ENCODE measurements at regions not wholly inside any gene's neighbourhood (a gene's known extent, or its start where the extent isn't known, plus 50 kb on each side); places are given as distances from the start of the nearest gene placed in this dataset.
"Not testable (repeated sequence)": the region's sequence is repeated elsewhere in the genome, so short reads cannot be mapped to it uniquely, and the experiment has no call there.

- not testable (repeated sequence) for H3K9me3 ChIP-seq (ENCODE audit: insufficient read depth, low read depth, low read length); H3K27ac ChIP-seq (ENCODE audit: low read depth, low read length); H3K79me1 ChIP-seq (ENCODE audit: low read length); H3K14ac ChIP-seq (ENCODE audit: low read length); H2BK5ac ChIP-seq (ENCODE audit: low read depth, low read length, poor library complexity); H3K18ac ChIP-seq (ENCODE audit: low read length); H3K9ac ChIP-seq (ENCODE audit: low read length); H4K12ac ChIP-seq (ENCODE audit: low read depth, low read length); H2AFZ ChIP-seq (ENCODE audit: insufficient read depth, low read length, poor library complexity); H3K4me3 ChIP-seq (ENCODE audit: low read depth, low read length); H4K8ac ChIP-seq (ENCODE audit: low read depth, low read length); H4K91ac ChIP-seq (ENCODE audit: low read depth, low read length); H3K4me1 ChIP-seq (ENCODE audit: control insufficient read depth in 1 of 2, insufficient read depth in 2 of 2, low read length in 2 of 2); H2AK5ac ChIP-seq (ENCODE audit: low read length); H3K79me2 ChIP-seq (ENCODE audit: control insufficient read depth, insufficient read depth, low read length, poor library complexity); H3K27me3 ChIP-seq (ENCODE audit: insufficient read depth, low read length); H2BK120ac ChIP-seq (ENCODE audit: insufficient read depth, low read length, poor library complexity); H3K23ac ChIP-seq (ENCODE audit: low read length); DNase-seq; H3K36me3 ChIP-seq (ENCODE audit: control insufficient read depth in 1 of 2, insufficient read depth in 2 of 2, low read length in 2 of 2); H2BK12ac ChIP-seq (ENCODE audit: low read length); H3K4ac ChIP-seq (ENCODE audit: low read depth, low read length); H3K4me2 ChIP-seq (ENCODE audit: low read length)
- no CpG with 5 or more reads among the region's 2 CpGs for WGBS (ENCODE audit: extremely low coverage, insufficient coverage, insufficient read length)
Observed at GRCh38 chr2:149759382-149759781, 171.8 kb upstream of the MMADHC start.

DNA sequence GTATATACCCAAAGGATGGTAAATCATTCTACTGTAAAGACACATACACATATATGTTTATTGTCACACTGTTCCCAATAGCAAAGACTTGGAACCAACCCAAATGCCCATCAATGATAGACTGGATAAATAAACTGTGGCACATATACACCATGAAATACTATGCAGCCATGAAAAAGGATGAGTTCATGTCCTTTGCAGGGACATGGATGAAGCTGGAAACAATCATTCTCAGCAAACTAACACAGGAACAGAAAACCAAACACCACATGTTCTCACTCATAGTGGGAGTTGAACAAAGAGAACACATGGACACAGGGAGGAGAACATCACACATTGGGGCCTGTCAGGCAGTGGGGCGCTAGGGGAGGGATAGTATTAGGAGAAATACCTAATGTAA lies 167.1 kb upstream of the MMADHC start:
- H3K4me1 ChIP-seq (ENCODE audit: control insufficient read depth in 1 of 2, insufficient read depth in 2 of 2, low read length in 2 of 2); H3K79me1 ChIP-seq (ENCODE audit: low read length); H3K79me2 ChIP-seq (ENCODE audit: control insufficient read depth, insufficient read depth, low read length, poor library complexity); H3K4ac ChIP-seq (ENCODE audit: low read depth, low read length); H3K4me3 ChIP-seq (ENCODE audit: low read depth, low read length); H3K4me2 ChIP-seq (ENCODE audit: low read length); H3K36me3 ChIP-seq (ENCODE audit: control insufficient read depth in 1 of 2, insufficient read depth in 2 of 2, low read length in 2 of 2); H4K12ac ChIP-seq (ENCODE audit: low read depth, low read length); H3K14ac ChIP-seq (ENCODE audit: low read length); H3K9me3 ChIP-seq (ENCODE audit: insufficient read depth, low read depth, low read length); H3K27me3 ChIP-seq (ENCODE audit: insufficient read depth, low read length); H3K27ac ChIP-seq (ENCODE audit: low read depth, low read length); H2AFZ ChIP-seq (ENCODE audit: insufficient read depth, low read length, poor library complexity); H3K9ac ChIP-seq (ENCODE audit: low read length); H2BK120ac ChIP-seq (ENCODE audit: insufficient read depth, low read length, poor library complexity); H4K8ac ChIP-seq (ENCODE audit: low read depth, low read length); H2AK5ac ChIP-seq (ENCODE audit: low read length); DNase-seq; H4K91ac ChIP-seq (ENCODE audit: low read depth, low read length); H2BK12ac ChIP-seq (ENCODE audit: low read length); H3K23ac ChIP-seq (ENCODE audit: low read length); H3K18ac ChIP-seq (ENCODE audit: low read length); H2BK5ac ChIP-seq (ENCODE audit: low read depth, low read length, poor library complexity): not testable (repeated sequence)
- no CpG with 5 or more reads among the region's 1 CpG for WGBS (ENCODE audit: extremely low coverage, insufficient coverage, insufficient read length)

DNA sequence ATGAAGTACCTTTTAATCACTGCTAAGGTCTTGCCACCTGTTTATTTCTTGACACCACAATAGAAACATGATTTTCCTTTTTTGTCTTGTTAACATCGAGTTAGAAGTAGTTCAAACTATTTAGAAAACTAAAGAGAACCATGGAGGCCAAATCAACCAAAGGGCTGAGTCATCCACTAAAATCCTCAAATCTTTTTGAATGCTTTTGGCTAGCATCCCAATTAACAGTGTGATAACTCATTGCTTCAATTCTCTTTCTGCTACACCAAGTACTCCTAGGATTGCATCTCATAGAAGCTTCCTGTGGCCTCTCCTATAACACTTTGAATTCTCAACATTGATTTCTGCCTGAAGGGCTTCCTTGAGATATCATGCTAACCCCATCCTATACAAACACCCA lies 159.9 kb upstream of the MMADHC start:
- no peak for DNase-seq
- Histone ChIP-seq H2BK5ac (ENCODE audit: low read depth, low read length, poor library complexity) (no peak overlapping the region), H3K4me3 (ENCODE audit: low read depth, low read length) (no peak overlapping the region), H3K4me1 (ENCODE audit: control insufficient read depth in 1 of 2, insufficient read depth in 2 of 2, low read length in 2 of 2) (peaks cover 0 to 2% of the 10 kb centered on the region in 2 experiments), H3K18ac (ENCODE audit: low read length) (no peak overlapping the region), H3K23ac (ENCODE audit: low read length) (no peak overlapping the region), H4K12ac (ENCODE audit: low read depth, low read length) (no peak overlapping the region), H3K9me3 (ENCODE audit: insufficient read depth, low read depth, low read length) (no peaks in the 10 kb centered on the region), H3K27ac (ENCODE audit: low read depth, low read length) (no peak overlapping the region), H3K4me2 (ENCODE audit: low read length) (no peak overlapping the region), H2BK120ac (ENCODE audit: insufficient read depth, low read length, poor library complexity) (no peak overlapping the region), H3K4ac (ENCODE audit: low read depth, low read length) (no peak overlapping the region), H3K9ac (ENCODE audit: low read length) (no peak overlapping the region), H2BK12ac (ENCODE audit: low read length) (no peak overlapping the region), H2AK5ac (ENCODE audit: low read length) (no peak overlapping the region), H4K8ac (ENCODE audit: low read depth, low read length) (no peak overlapping the region), H4K91ac (ENCODE audit: low read depth, low read length) (no peak overlapping the region), H3K27me3 (ENCODE audit: insufficient read depth, low read length) (no peaks in the 10 kb centered on the region), H3K79me2 (ENCODE audit: control insufficient read depth, insufficient read depth, low read length, poor library complexity) (no peaks in the 10 kb centered on the region), H3K36me3 (ENCODE audit: control insufficient read depth in 1 of 2, insufficient read depth in 2 of 2, low read length in 2 of 2) (no peaks in the 10 kb centered on the region), H3K79me1 (ENCODE audit: low read length) (no peaks in the 10 kb centered on the region), H3K14ac (ENCODE audit: low read length) (no peak overlapping the region), H2AFZ (ENCODE audit: insufficient read depth, low read length, poor library complexity) (no peak overlapping the region)
- WGBS (ENCODE audit: extremely low coverage, insufficient coverage, insufficient read length): no CpG with 5 or more reads among the region's 1 CpG

- Histone ChIP-seq H3K9ac (ENCODE audit: low read length) (no peak overlapping the region), H2BK120ac (ENCODE audit: insufficient read depth, low read length, poor library complexity) (no peak overlapping the region), H3K14ac (ENCODE audit: low read length) (no peak overlapping the region), H2AK5ac (ENCODE audit: low read length) (no peak overlapping the region), H3K79me1 (ENCODE audit: low read length) (no peaks in the 10 kb centered on the region), H4K8ac (ENCODE audit: low read depth, low read length) (no peak overlapping the region), H3K27me3 (ENCODE audit: insufficient read depth, low read length) (no peaks in the 10 kb centered on the region), H3K4me1 (ENCODE audit: control insufficient read depth in 1 of 2, insufficient read depth in 2 of 2, low read length in 2 of 2) (peaks cover 0 to 2% of the 10 kb centered on the region in 2 experiments), H3K36me3 (ENCODE audit: control insufficient read depth in 1 of 2, insufficient read depth in 2 of 2, low read length in 2 of 2) (no peaks in the 10 kb centered on the region), H3K27ac (ENCODE audit: low read depth, low read length) (no peak overlapping the region), H3K9me3 (ENCODE audit: insufficient read depth, low read depth, low read length) (no peaks in the 10 kb centered on the region), H3K23ac (ENCODE audit: low read length) (no peak overlapping the region), H4K91ac (ENCODE audit: low read depth, low read length) (no peak overlapping the region), H3K4me3 (ENCODE audit: low read depth, low read length) (no peak overlapping the region), H3K79me2 (ENCODE audit: control insufficient read depth, insufficient read depth, low read length, poor library complexity) (no peaks in the 10 kb centered on the region), H2AFZ (ENCODE audit: insufficient read depth, low read length, poor library complexity) (no peak overlapping the region), H3K4ac (ENCODE audit: low read depth, low read length) (no peak overlapping the region), H3K18ac (ENCODE audit: low read length) (no peak overlapping the region), H3K4me2 (ENCODE audit: low read length) (no peak overlapping the region), H2BK5ac (ENCODE audit: low read depth, low read length, poor library complexity) (no peak overlapping the region), H4K12ac (ENCODE audit: low read depth, low read length) (no peak overlapping the region), H2BK12ac (ENCODE audit: low read length) (no peak overlapping the region)
- WGBS (ENCODE audit: extremely low coverage, insufficient coverage, insufficient read length): no CpG with 5 or more reads among the region's 9 CpGs
- no peak for DNase-seq
Observed at GRCh38 chr2:149745396-149746230, 158.0 kb upstream of the MMADHC start.
